ENCODE measurements at regions not wholly inside any gene's neighbourhood (a gene's known extent, or its start where the extent isn't known, plus 50 kb on each side); places are given as distances from the start of the nearest gene placed in this dataset.

DNA sequence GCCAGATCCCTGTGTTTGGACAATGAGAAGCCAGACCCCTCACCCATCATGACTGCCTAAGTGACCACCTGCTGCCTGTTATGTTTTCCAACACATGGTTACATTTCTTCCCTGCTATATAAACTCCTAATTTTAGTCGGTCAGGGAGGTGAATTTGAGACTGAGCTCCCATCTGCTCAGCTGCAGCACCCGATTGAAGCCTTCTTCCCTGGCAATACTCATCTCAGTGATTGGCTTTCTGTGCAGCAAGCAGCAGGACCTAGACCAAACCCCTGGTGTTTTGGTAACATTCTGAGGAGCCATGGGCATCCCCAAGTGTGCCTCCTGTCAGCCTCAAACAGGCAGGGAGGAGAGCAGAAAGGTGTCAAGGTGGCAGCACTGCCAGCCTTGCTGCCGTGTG is 141.2 kb downstream of the CD8B2 start:
- DNase-seq (ENCODE audit: low read depth in 2 of 3, low spot score in 1 of 3): no peak

DNA sequence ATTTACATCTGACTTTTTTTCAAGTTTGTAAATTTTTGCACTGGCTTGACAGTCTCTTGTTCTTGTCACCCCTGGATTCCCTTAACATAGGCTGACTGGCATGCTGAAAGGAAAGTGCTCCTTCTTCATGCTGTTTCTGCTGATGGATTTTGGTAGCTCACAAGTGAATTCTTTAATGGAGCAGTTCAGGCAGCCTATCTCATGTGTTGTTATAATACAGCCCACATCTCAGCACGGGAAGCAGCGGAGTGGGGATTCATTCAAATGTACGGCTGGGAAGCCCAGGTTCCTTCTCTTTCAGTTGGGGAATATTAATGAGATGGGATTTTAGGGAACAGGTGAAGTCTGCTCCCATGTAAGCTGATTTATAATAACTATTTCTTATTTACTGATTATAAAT is 142.8 kb downstream of the CD8B2 start:
- no peak for DNase-seq (ENCODE audit: low read depth in 2 of 3, low spot score in 1 of 3)

GRCh38 chr2:106631281-106631680 is 144.1 kb downstream of the CD8B2 start:
- DNase-seq (ENCODE audit: low read depth in 2 of 3, low spot score in 1 of 3): no peak

DNA sequence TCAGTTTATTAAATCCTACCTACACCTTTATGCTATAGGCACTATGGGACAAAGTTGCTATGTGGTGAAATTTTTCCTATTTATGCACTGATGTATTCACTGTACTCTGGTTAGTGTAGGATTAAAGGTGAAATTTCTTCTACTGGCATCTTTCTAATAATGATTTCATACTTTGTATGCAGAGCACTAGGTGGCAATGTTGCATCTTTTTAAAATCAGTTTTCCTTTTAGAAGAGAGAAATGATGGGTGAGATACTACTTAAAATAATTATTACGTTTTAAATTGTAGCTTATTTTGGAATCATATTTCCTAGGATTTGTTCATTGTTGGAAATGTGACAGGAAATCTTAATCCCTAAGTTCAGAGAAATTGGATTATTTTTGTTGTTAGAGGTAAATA is 150.9 kb downstream of the CD8B2 start:
- no peak for DNase-seq (ENCODE audit: low read depth in 2 of 3, low spot score in 1 of 3)

DNA sequence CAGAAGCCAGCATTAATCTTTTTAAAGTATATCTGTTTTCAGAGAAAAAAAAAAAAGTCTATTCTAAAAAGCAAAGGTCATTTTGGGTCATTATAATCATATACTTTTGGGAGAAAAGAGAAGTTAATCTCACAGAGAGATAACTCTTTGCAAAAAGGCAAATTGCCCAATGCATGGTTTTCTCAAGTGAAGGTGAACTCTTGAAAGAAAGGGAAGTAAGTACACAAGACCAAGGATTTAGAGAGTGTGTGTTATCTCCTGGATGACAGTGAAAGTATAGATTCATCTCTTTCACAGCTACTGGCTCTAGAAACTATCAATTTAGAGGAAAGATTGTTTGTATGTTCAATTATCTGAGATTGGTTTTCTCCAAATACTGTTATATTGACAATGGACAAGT is 151.4 kb downstream of the CD8B2 start:
- DNase-seq (ENCODE audit: low read depth in 2 of 3, low spot score in 1 of 3): no peak

DNA sequence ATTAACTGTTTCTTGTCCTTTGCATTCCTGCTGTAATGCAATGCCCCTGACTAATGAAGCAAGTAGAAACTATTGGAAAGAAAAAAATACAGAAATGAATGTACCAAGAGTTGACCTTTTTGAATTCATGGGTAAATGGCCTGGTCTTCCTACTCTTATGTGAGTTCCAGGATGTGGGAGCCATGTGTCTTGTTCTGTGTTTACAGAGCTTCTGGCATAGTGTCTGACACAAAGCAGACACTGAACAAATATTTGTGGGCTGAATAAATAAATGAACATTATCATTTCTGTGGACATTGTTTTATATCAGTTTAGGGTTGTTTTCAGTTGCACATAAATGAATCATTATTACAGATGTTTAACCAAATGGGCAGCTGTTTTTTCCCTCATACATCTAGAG is 155.5 kb downstream of the CD8B2 start:
- no peak for DNase-seq (ENCODE audit: low read depth in 2 of 3, low spot score in 1 of 3)

- DNase-seq (ENCODE audit: low read depth in 2 of 3, low spot score in 1 of 3): no peak
Observed at GRCh38 chr2:106644623-106645022, 157.5 kb downstream of the CD8B2 start.

DNA sequence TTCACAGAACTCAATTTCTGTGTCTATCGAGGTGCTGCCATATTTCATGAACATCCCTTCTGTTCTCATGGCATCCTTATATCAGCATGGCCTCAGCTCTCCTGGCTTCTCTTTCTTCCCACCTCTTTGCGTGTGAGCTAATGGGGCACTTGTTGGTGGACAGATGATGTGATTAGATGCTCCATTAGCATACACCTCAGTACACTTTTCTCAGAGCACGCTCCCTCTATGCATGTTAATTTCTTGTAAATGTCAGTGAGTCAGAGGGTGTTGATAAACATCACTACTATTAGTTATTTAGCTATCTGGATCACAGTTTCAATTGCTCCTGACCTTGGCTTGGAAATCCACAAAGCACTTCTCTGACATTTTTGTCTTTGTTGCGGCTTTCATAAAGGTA is 159.4 kb downstream of the CD8B2 start:
- DNase-seq (ENCODE audit: low read depth in 2 of 3, low spot score in 1 of 3): no peak

DNA sequence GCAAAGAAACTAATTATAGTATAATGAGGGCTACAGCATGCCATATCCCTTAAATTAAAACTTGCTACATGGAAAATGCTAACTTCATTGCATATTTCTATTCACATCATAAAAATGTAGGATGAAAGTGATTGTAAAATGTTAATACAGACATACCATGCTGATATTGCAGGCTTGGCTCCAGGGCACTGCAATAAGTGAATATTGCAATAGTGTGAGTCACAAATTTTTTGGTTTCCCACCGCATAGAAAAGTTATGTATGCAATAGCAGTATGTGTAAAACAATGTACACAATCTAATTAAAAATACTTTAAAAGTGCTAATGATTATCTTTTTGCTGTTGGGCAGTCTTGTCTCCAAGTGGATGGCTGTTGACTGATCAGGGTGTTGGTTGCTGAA is 162.1 kb downstream of the CD8B2 start:
- DNase-seq (ENCODE audit: low read depth in 2 of 3, low spot score in 1 of 3): no peak

- no peak for DNase-seq (ENCODE audit: low read depth in 2 of 3, low spot score in 1 of 3)
Observed at GRCh38 chr2:106653465-106653864, 166.3 kb downstream of the CD8B2 start.

DNA sequence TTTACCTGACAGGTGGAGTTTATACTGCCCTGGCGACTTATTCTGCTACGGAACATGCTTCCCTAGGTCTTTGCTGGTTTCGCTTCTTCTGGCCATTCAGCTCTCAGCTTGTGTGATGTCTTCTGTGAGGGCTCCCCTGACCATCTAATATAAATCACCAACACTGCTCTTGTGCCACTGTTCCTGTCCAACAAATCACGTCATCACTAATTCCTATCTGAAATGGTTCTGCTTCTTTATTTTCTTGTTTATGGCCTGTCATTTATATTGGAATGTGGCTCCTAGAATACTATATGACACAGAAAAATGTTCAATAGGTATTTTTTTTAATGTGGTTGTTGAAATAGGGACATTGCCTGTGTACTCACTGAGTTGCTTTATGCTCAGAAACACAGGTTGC is 171.5 kb downstream of the CD8B2 start:
- DNase-seq (ENCODE audit: low read depth in 2 of 3, low spot score in 1 of 3): no peak

GRCh38 chr2:106664669-106665068 is 177.5 kb downstream of the CD8B2 start:
- DNase-seq (ENCODE audit: low read depth in 2 of 3, low spot score in 1 of 3): no peak

DNA sequence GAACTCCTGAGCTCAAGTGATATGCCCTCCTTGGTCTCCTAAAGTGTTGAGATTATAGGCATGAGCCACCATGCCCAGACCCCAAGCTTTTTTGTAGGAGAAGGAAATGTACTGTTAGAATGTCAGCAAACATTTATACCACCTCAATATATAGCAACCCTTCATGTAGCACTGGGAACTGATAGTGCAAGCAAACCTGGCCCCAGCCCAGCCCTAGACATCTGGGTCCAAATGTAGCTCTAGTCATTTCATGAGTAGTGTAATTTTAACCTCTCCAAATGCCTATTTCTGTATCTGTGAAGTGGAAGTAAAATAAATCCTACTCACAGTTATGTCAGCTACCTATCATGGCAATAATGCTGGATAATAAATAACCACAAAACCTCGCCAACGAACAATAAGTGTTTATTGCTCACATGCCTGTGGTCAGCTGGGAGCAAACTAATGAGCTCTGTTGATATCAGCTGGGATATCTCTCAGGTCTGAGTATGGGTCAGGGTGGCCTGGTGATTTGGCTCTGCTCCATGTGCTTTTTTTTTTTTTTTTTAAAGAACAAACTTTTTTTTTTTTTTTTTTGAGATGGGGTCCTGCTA is 180.4 kb downstream of the CD8B2 start:
- DNase-seq (ENCODE audit: low read depth in 2 of 3, low spot score in 1 of 3): no peak

- DNase-seq (ENCODE audit: low read depth in 2 of 3, low spot score in 1 of 3): no peak
Observed at GRCh38 chr2:106685180-106685897, 198.2 kb downstream of the CD8B2 start.

GRCh38 chr2:106686814-106687213 is 199.2 kb downstream of the ST6GAL2 start:
- no peak for DNase-seq (ENCODE audit: low read depth in 2 of 3, low spot score in 1 of 3)

DNA sequence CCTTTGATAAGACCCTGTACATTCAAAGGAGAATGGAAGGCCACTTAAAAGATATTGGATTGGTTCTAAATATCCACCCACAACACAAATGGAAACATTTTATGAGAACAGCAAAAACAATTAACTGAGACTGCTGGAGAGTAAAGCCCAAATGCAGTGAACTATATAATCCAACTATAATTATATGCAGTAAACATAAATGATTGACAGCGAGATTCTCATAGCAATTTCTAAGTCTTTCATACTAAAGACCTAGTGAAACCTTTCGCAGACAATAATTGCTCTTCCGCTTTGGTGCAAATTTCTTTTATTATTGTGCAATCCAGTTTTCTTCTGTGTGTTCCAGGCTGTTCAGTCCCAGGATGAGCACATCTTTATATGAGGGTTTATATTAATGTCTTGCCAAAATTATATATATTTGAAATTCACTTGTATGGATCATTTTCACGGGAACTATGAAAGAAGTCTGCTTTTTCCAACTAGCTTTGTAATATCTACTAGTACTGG is 190.9 kb downstream of the ST6GAL2 start:
- DNase-seq (ENCODE audit: low read depth in 2 of 3, low spot score in 1 of 3): no peak

- no peak for DNase-seq (ENCODE audit: low read depth in 2 of 3, low spot score in 1 of 3)
Observed at GRCh38 chr2:106695919-106696318, 190.0 kb downstream of the ST6GAL2 start.

DNA sequence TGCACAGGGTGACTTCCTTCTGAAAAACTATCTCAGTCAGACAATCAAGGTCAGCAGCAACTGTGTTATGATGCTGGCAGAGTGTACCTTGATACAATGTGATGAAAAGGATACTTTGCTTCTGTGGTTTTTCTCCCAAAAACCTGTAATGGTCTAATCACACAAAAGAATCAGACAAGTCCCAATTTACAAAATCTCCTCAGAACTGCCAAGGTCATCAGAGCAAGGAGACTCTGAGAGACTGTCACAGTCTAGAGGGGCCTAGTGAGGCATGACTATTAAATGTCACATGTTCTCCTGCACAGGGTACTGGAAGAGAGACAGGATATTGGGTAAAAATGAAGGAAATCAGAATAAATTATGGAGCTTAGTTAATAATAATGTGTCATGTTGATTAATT is 185.4 kb downstream of the ST6GAL2 start:
- no peak for DNase-seq (ENCODE audit: low read depth in 2 of 3, low spot score in 1 of 3)

DNA sequence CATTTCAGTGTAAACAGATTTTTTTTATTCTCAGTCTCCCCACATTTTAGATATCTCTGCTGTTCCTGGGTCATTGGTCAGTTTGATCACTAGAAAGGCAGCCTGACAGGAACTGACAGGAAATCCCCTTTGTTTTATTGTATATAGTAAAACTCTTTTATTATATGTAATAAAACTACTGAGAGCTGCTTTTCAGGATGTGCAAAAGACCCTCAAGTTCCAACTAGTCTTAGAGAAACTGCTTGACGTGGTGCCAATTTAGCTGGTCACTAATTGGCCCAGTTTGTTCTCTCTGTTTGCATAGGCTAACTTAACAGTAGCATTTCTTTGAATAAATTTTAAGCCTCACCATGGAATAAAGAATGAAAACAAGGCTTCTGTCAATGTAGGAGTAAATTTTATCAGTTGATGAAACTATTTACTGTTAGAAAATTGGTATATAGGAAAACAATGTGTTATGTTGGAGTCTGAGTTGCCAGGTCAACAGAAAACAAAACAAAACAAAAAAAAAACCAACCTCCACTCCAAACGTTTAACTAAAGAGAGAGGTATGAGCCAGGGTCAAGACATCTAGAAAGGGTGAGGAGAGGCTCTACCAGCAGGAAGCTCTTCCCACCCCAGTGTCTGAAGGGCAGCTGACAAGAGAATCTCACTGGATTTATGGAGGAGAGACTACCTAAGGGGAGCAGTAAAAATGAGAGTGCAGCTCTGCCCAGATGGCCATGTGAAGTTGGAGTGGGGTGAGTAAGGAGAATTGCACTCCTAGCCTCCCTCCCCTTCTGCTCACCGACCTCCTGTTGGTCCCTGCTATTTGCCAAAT is 184.6 kb downstream of the ST6GAL2 start:
- no peak for DNase-seq (ENCODE audit: low read depth in 2 of 3, low spot score in 1 of 3)

DNA sequence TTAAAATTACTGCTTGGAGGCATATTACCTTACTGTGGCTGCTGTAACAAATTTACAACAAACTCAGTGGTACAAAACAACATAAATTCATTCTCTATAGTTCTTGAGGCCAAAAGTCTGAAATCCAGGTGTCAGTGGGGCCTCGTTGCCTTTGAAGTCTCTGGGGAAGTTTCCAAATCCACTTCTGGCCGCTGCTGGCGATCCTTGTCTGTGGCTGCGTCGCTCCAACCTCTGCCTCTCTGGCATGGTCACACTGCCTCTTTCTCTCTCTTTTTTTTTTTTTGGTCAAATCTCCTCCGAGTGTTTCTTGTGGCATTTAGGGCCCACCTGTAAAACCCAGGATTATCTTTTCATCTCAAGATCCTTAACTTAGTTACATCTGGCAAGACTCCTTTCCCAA is 182.8 kb downstream of the ST6GAL2 start:
- no peak for DNase-seq (ENCODE audit: low read depth in 2 of 3, low spot score in 1 of 3)

GRCh38 chr2:106704798-106705197 is 181.2 kb downstream of the ST6GAL2 start:
- DNase-seq (ENCODE audit: low read depth in 2 of 3, low spot score in 1 of 3): no peak

GRCh38 chr2:106705877-106706276 is 180.1 kb downstream of the ST6GAL2 start:
- DNase-seq (ENCODE audit: low read depth in 2 of 3, low spot score in 1 of 3): no peak
